ENCODE measurements at regions not wholly inside any gene's neighbourhood (a gene's known extent, or its start where the extent isn't known, plus 50 kb on each side); places are given as distances from the start of the nearest gene placed in this dataset.

DNA sequence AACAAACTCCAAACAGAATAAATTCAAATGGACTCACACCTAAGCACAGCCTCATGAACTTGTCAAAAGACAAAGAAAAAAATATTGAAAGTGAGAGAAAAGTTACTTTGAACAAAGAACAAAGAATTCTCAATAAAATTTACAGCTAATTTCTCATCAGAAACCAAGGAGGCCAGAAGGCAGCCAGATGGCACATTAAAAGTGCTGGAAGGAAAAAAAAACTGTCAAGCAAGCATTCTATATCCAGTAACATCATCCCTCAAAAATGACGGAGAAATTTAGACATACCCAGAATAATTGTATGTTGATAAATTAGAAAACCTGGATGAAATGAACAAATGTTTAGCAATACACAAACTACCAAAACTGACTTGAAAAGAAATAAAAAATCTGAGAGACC, 129.8 kb upstream of the UQCRFS1 start:
- Histone ChIP-seq H3K79me2 (ENCODE audit: insufficient read depth, low read length) (no peaks in the 10 kb centered on the region), H4K20me1 (ENCODE audit: insufficient read depth, low read length) (no peaks in the 10 kb centered on the region), H3K9ac (ENCODE audit: insufficient read depth, low read length, poor library complexity, severe bottlenecking) (no peak overlapping the region), H3K27me3 (ENCODE audit: control insufficient read depth in 2 of 2, insufficient read depth in 2 of 2, low read length in 2 of 2) (no peaks in the 10 kb centered on the region), H3K4me3 (replicated peaks in 1 of 3; ENCODE audit: low read depth in 2 of 3, low read length in 3 of 3) (no peak overlapping the region), H3K4me1 (ENCODE audit: control insufficient read depth in 1 of 2, insufficient read depth in 2 of 2, low read length in 2 of 2) (no peaks in the 10 kb centered on the region), H3K9me3 (replicated peaks in 1 of 2; ENCODE audit: control insufficient read depth in 1 of 2, insufficient read depth in 1 of 2, low read length in 2 of 2) (peaks cover 7 to 46% of the 10 kb centered on the region in 2 donors), H3K36me3 (replicated peaks in 1 of 2; ENCODE audit: control insufficient read depth in 1 of 2, insufficient read depth in 2 of 2, low read length in 2 of 2) (no peaks in the 10 kb centered on the region), H2AFZ (ENCODE audit: insufficient read depth, low read depth, low read length, poor library complexity, severe bottlenecking) (no peak overlapping the region), H3K4me2 (replicated peaks; ENCODE audit: extremely low read depth, low read length, poor library complexity, severe bottlenecking) (no peak overlapping the region), H3K27ac (ENCODE audit: low read depth in 1 of 2, low read length in 2 of 2) (no peak overlapping the region)
- Mint-ChIP-seq H3K36me3 (no peaks in the 10 kb centered on the region), H3K4me1 (no peaks in the 10 kb centered on the region), H3K27me3 (ENCODE audit: low read depth in 3 of 3) (peaks cover 0 to 1% (median 0%) of the 10 kb centered on the region in 3 donors), H3K9me3 (peaks cover 6 to 26% (median 19%) of the 10 kb centered on the region in 7 donors), H3K4me3 (no peak overlapping the region), H3K27ac (no peak overlapping the region)
- WGBS (ENCODE audit: insufficient coverage), result no CpG with 5 or more reads among the region's 1 CpG
- intact Hi-C loops (cut with micrococcal nuclease), result no loop called here
- TF ChIP-seq, protein P1, sequence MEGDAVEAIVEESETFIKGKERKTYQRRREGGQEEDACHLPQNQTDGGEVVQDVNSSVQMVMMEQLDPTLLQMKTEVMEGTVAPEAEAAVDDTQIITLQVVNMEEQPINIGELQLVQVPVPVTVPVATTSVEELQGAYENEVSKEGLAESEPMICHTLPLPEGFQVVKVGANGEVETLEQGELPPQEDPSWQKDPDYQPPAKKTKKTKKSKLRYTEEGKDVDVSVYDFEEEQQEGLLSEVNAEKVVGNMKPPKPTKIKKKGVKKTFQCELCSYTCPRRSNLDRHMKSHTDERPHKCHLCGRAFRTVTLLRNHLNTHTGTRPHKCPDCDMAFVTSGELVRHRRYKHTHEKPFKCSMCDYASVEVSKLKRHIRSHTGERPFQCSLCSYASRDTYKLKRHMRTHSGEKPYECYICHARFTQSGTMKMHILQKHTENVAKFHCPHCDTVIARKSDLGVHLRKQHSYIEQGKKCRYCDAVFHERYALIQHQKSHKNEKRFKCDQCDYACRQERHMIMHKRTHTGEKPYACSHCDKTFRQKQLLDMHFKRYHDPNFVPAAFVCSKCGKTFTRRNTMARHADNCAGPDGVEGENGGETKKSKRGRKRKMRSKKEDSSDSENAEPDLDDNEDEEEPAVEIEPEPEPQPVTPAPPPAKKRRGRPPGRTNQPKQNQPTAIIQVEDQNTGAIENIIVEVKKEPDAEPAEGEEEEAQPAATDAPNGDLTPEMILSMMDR (IDR thresholded peaks at IDR 0.05), result no peak
- no peak for DNase-seq

DNA sequence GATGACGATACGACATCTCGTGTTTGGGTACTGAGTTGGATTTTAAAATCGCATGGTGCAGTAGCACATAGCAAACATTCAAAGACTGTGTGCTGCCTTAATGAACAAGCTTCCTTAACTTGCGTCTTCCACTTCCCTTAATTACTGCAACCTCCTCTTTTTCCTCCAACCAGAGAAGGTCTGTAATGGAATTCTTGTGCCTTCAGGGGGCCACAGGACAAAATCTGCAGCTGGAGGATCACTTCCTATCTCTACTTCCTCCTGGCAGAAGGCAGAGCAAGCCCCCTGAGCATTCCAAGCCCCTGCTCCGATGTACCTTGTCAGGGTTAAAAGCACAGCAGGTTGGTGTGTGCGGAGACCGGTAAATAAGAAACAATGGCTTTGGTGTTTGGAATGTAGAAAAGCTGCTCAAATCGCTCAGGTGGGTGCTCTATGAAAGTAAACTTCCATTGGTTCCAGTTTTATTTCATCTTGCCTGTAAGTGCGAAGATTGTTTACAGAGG, 151.3 kb upstream of the UQCRFS1 start:
- no peak overlapping the region for H3K27ac ChIP-seq (ENCODE audit: low read depth in 1 of 2, low read length in 2 of 2)
- no peaks in the 10 kb centered on the region for H3K36me3 ChIP-seq (replicated peaks in 1 of 2; ENCODE audit: control insufficient read depth in 1 of 2, insufficient read depth in 2 of 2, low read length in 2 of 2)
- H3K4me2 ChIP-seq (replicated peaks; ENCODE audit: extremely low read depth, low read length, poor library complexity, severe bottlenecking), result no peak overlapping the region
- no peak overlapping the region for H3K9ac ChIP-seq (ENCODE audit: insufficient read depth, low read length, poor library complexity, severe bottlenecking)
- Mint-ChIP-seq H3K4me1 (no peaks in the 10 kb centered on the region), H3K4me3 (no peak overlapping the region), H3K27me3 (ENCODE audit: low read depth in 3 of 3) (peaks cover 1 to 24% (median 9%) of the 10 kb centered on the region in 3 donors), H3K36me3 (no peaks in the 10 kb centered on the region), H3K27ac (no peak overlapping the region), H3K9me3 (peaks cover 0 to 6% (median 2%) of the 10 kb centered on the region in 7 donors)
- no peak for DNase-seq
- H3K9me3 ChIP-seq (replicated peaks in 1 of 2; ENCODE audit: control insufficient read depth in 1 of 2, insufficient read depth in 1 of 2, low read length in 2 of 2), result no peaks in the 10 kb centered on the region
- H4K20me1 ChIP-seq (ENCODE audit: insufficient read depth, low read length), result no peaks in the 10 kb centered on the region
- H3K79me2 ChIP-seq (ENCODE audit: insufficient read depth, low read length), result no peaks in the 10 kb centered on the region
- 68% methylated on average over 7 of the region's 10 CpGs for WGBS (ENCODE audit: insufficient coverage)
- H3K4me1 ChIP-seq (ENCODE audit: control insufficient read depth in 1 of 2, insufficient read depth in 2 of 2, low read length in 2 of 2), result no peaks in the 10 kb centered on the region
- no peak overlapping the region for H3K4me3 ChIP-seq (replicated peaks in 1 of 3; ENCODE audit: low read depth in 2 of 3, low read length in 3 of 3)
- intact Hi-C loops (cut with micrococcal nuclease), result no loop called here
- TF ChIP-seq, protein P1 (IDR thresholded peaks at IDR 0.05), result no peak
- H3K27me3 ChIP-seq (ENCODE audit: control insufficient read depth in 2 of 2, insufficient read depth in 2 of 2, low read length in 2 of 2), result no peaks in the 10 kb centered on the region
- H2AFZ ChIP-seq (ENCODE audit: insufficient read depth, low read depth, low read length, poor library complexity, severe bottlenecking), result no peak overlapping the region

Data from CD14-positive monocyte (primary cell).